HCT116 (cell line): ENCODE measurements at regions not wholly inside any gene's neighbourhood (a gene's known extent, or its start where the extent isn't known, plus 50 kb on each side); places are given as distances from the start of the nearest gene placed in this dataset.

Source experiments
- ATAC-seq: fragments of 200-7000 bp; cut with Tn5 transposase; 2 replicates; pipeline ENCODE4 v1.9.1; 2020; ENCODE audit warnings: mild to moderate bottlenecking, moderate library complexity
- BruUV-seq: library from RNA; stranded (reverse); fragments of 400-500 nt; replicated peaks from 2 replicates; lab custom pipeline; 2021; lab: Mats Ljungman, UMichigan
- CTCF ChIA-PET: fragments of 300-600 bp; sonication (Branson Sonifier 250); formaldehyde crosslinking; loops from one replicate; lab custom pipeline; 2021; ENCODE audit warnings: antibody characterized with exemption; lab: Charles Lee
- POLR2A ChIA-PET: fragments of 300-600, 350-600 bp; sonication (Branson Sonifier 250); formaldehyde crosslinking; loops from one replicate; lab custom pipeline; 2021; ENCODE audit warnings: antibody characterized with exemption; lab: Charles Lee
- RAD21 ChIA-PET, 2 experiments: fragments of 300-600 bp; sonication (Branson Sonifier 250); formaldehyde crosslinking; loops; one replicate each; lab custom pipeline; 2023; ENCODE audit warnings: low total read pairs in 2 of 2; ENCODE audit not compliant: uncharacterized antibody in 2 of 2, unreplicated experiment in 2 of 2, low non-redundant PET in 1 of 2; lab: Charles Lee
- DNase-seq: peaks from one replicate; pipeline ENCODE4 v3.0.0-alpha.2; 2010; ENCODE audit warnings: low read depth, low spot score
- H2AFZ ChIP-seq: fragments of 200-600 bp; shearing (Covaris generic), sonication (generic); 2 replicates; pipeline ENCODE4 v1.6.1; 2017; ENCODE audit warnings: low read depth, mixed run types, mixed read lengths, antibody characterized with exemption, low read length; ENCODE audit not compliant: poor library complexity, severe bottlenecking
- H3K27ac ChIP-seq: 2 replicates; pipeline ENCODE4 v1.5.1; 2012; ENCODE audit warnings: low read depth, low read length
- H3K27me3 ChIP-seq: fragments of 200-600 bp; sonication (generic); 2 replicates; pipeline ENCODE4 v1.6.1; 2016; ENCODE audit warnings: mixed run types, low read length, mixed read lengths; ENCODE audit not compliant: insufficient read depth
- H3K36me3 ChIP-seq, 2 experiments: fragments of 200-500 bp in 1 of 2; fragments of 200-600 bp in 1 of 2; sonication (Bioruptor generic) in 1 of 2; sonication (generic) in 1 of 2; 2 replicates each; pipeline versions ENCODE4 v1.5.1 to v1.6.1; 2014 to 2016; ENCODE audit warnings: low read length in 2 of 2, inconsistent platforms in 1 of 2, mixed read lengths in 1 of 2, mixed run types in 1 of 2; ENCODE audit not compliant: insufficient read depth in 2 of 2, control insufficient read depth in 1 of 2
- H3K4me1 ChIP-seq, 2 experiments: fragments of 200-600 bp in 1 of 2; sonication (generic) in 1 of 2; 2 replicates each; pipeline versions ENCODE4 v1.5.1 to v1.6.1; 2012 to 2017; ENCODE audit warnings: low read length in 2 of 2, inconsistent platforms in 1 of 2, mild to moderate bottlenecking in 1 of 2, mixed read lengths in 1 of 2, mixed run types in 1 of 2, moderate library complexity in 1 of 2; ENCODE audit not compliant: insufficient read depth in 2 of 2, control insufficient read depth in 1 of 2
- H3K4me2 ChIP-seq: fragments of 200-600 bp; sonication (generic); 2 replicates; pipeline ENCODE4 v1.6.1; 2017; ENCODE audit warnings: mixed run types, low read length, mixed read lengths
- H3K4me3 ChIP-seq, 2 experiments: fragments of 200-600 bp in 1 of 2; sonication (generic) in 1 of 2; replicated peaks in 1 of 2; 2 replicates each; pipeline ENCODE4 v1.5.1; 2011 to 2016; ENCODE audit warnings: low read length in 2 of 2, control low read depth in 1 of 2, low read depth in 1 of 2, mild to moderate bottlenecking in 1 of 2, mixed read lengths in 1 of 2, mixed run types in 1 of 2
- H3K79me2 ChIP-seq: fragments of 200-600 bp; sonication (generic); 2 replicates; pipeline ENCODE4 v1.6.1; 2017; ENCODE audit warnings: mild to moderate bottlenecking, mixed run types, low read length, moderate library complexity, mixed read lengths; ENCODE audit not compliant: insufficient read depth
- H3K9ac ChIP-seq: fragments of 200-600 bp; sonication (generic); 2 replicates; pipeline ENCODE4 v1.6.1; 2016; ENCODE audit warnings: low read length, mixed read lengths
- H3K9me2 ChIP-seq: fragments of 200-600 bp; sonication (generic), shearing (Covaris generic); 2 replicates; pipeline ENCODE4 v1.6.1; 2017; ENCODE audit warnings: mixed run types, mild to moderate bottlenecking, moderate library complexity; ENCODE audit not compliant: insufficient read depth
- H3K9me3 ChIP-seq, 2 experiments: fragments of 200-500 bp in 1 of 2; fragments of 200-600 bp in 1 of 2; sonication (Bioruptor generic) in 1 of 2; sonication (generic) in 1 of 2; 2 replicates each; pipeline ENCODE4 v1.6.1; 2014 to 2017; ENCODE audit warnings: low read length in 2 of 2, mixed read lengths in 2 of 2, inconsistent platforms in 1 of 2, low read depth in 1 of 2, mild to moderate bottlenecking in 1 of 2, mixed run types in 1 of 2, moderate library complexity in 1 of 2; ENCODE audit not compliant: control insufficient read depth in 1 of 2, insufficient read depth in 1 of 2
- H4K20me1 ChIP-seq: fragments of 200-600 bp; sonication (generic), shearing (Covaris generic); 2 replicates; pipeline ENCODE4 v1.6.1; 2017; ENCODE audit warnings: mixed run types, mild to moderate bottlenecking, moderate library complexity; ENCODE audit not compliant: insufficient read depth
- FOSL1 ChIP-seq: IDR thresholded peaks from 2 replicates; pipeline ENCODE4 v1.6.1; 2012; ENCODE audit warnings: low read depth
- SP1 ChIP-seq: IDR thresholded peaks from 2 replicates; pipeline ENCODE4 v1.6.1; 2012; ENCODE audit warnings: low read depth
- TCF7L2 ChIP-seq: IDR thresholded peaks from 2 replicates; pipeline ENCODE4 v1.7.0; 2011; ENCODE audit warnings: borderline replicate concordance, inconsistent platforms; ENCODE audit not compliant: insufficient read depth, insufficient read length; ENCODE audit errors: extremely low read depth
- intact Hi-C: fragments of 100-400 bp; cut with micrococcal nuclease; formaldehyde crosslinking; loops from 2 replicates; pipeline ENCODE4 v1.10.0; 2022
- TF ChIP-seq, protein P1 (sequence below), 3 experiments: fragments of 200-600 bp in 1 of 3; sonication (generic) in 1 of 3; IDR thresholded peaks in 2 of 3; conservative IDR thresholded peaks in 1 of 3; 2 replicates each; pipeline ENCODE4 v1.5.1; 2012 to 2017; ENCODE audit warnings: low read depth in 2 of 3, low read length in 2 of 3, antibody characterized with exemption in 1 of 3, borderline replicate concordance in 1 of 3, control low read depth in 1 of 3, mild to moderate bottlenecking in 1 of 3, mixed read lengths in 1 of 3, mixed run types in 1 of 3, moderate library complexity in 1 of 3; ENCODE audit not compliant: insufficient read depth in 1 of 3
- TF ChIP-seq, protein P2 (sequence below): IDR thresholded peaks from 2 replicates; pipeline ENCODE4 v1.6.1; 2012
- TF ChIP-seq, protein P3 (sequence below): IDR thresholded peaks from 2 replicates; pipeline ENCODE4 v1.6.1; 2011; ENCODE audit warnings: mild to moderate bottlenecking, low read length, moderate library complexity; ENCODE audit not compliant: insufficient replicate concordance; ENCODE audit errors: extremely low read depth

DNA sequence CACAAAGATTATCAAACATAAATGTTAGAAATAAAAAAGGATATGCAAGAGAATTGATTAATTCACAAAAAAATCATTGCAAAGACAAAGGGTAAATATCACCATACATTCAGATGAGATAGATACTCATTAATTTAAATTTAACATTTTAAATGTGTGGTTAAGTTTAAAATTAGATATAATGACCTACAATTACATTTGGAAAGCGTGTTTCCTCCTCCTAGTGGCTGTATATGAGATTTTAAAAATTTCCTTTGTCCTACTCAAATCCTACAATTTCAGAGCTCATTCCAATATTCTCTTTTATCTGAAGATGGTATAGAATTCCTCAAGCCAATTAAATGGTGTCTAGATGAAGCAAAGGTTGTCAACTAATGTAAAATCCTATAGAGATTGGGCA lies 169.2 kb upstream of the CDH8 start:
- no peak overlapping the region for H3K9ac ChIP-seq
- H2AFZ ChIP-seq, result no peak overlapping the region
- no peak overlapping the region for H3K4me2 ChIP-seq
- H3K9me2 ChIP-seq, result no peaks in the 10 kb centered on the region
- no peaks in the 10 kb centered on the region for H3K4me1 ChIP-seq
- H3K27ac ChIP-seq, result no peak overlapping the region
- no peaks in the 10 kb centered on the region for H4K20me1 ChIP-seq
- DNase-seq, result no peak
- CTCF ChIA-PET, result no interaction called here
- TF ChIP-seq, protein P1, sequence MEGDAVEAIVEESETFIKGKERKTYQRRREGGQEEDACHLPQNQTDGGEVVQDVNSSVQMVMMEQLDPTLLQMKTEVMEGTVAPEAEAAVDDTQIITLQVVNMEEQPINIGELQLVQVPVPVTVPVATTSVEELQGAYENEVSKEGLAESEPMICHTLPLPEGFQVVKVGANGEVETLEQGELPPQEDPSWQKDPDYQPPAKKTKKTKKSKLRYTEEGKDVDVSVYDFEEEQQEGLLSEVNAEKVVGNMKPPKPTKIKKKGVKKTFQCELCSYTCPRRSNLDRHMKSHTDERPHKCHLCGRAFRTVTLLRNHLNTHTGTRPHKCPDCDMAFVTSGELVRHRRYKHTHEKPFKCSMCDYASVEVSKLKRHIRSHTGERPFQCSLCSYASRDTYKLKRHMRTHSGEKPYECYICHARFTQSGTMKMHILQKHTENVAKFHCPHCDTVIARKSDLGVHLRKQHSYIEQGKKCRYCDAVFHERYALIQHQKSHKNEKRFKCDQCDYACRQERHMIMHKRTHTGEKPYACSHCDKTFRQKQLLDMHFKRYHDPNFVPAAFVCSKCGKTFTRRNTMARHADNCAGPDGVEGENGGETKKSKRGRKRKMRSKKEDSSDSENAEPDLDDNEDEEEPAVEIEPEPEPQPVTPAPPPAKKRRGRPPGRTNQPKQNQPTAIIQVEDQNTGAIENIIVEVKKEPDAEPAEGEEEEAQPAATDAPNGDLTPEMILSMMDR (IDR thresholded peaks at IDR 0.05 in 2 of 3, conservative IDR thresholded peaks at IDR 0.05 in 1 of 3; ENCODE audit: borderline replicate concordance in 1 of 3, insufficient read depth in 1 of 3, low read depth in 2 of 3, low read length in 2 of 3), result no peak
- TF ChIP-seq, protein P2, sequence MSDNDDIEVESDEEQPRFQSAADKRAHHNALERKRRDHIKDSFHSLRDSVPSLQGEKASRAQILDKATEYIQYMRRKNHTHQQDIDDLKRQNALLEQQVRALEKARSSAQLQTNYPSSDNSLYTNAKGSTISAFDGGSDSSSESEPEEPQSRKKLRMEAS, result no peak
- TF ChIP-seq TCF7L2, result no peak
- TF ChIP-seq, protein P3, sequence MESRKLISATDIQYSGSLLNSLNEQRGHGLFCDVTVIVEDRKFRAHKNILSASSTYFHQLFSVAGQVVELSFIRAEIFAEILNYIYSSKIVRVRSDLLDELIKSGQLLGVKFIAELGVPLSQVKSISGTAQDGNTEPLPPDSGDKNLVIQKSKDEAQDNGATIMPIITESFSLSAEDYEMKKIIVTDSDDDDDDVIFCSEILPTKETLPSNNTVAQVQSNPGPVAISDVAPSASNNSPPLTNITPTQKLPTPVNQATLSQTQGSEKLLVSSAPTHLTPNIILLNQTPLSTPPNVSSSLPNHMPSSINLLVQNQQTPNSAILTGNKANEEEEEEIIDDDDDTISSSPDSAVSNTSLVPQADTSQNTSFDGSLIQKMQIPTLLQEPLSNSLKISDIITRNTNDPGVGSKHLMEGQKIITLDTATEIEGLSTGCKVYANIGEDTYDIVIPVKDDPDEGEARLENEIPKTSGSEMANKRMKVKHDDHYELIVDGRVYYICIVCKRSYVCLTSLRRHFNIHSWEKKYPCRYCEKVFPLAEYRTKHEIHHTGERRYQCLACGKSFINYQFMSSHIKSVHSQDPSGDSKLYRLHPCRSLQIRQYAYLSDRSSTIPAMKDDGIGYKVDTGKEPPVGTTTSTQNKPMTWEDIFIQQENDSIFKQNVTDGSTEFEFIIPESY, result no peak
- TF ChIP-seq FOSL1, result no peak
- TF ChIP-seq SP1, result no peak
- TF ChIP-seq, all 23 proteins: peak for 0
- H3K9me3 ChIP-seq, result peaks cover 0 to 13% of the 10 kb centered on the region in 2 experiments; a peak in 2 of 4 replicates
- no peaks in the 10 kb centered on the region for H3K36me3 ChIP-seq
- ChIA-PET RAD21 (no interaction called here), POLR2A (no interaction called here)
- no peak overlapping the region for H3K4me3 ChIP-seq
- intact Hi-C loops, result no loop called here
- ATAC-seq, result no peak
- BruUV-seq, result no TSS peak
- no peaks in the 10 kb centered on the region for H3K27me3 ChIP-seq
- no peaks in the 10 kb centered on the region for H3K79me2 ChIP-seq
